Psoas muscle (tissue), 7 donors: ENCODE measurements at regions not wholly inside any gene's neighbourhood (a gene's known extent, or its start where the extent isn't known, plus 50 kb on each side); places are given as distances from the start of the nearest gene placed in this dataset.
"Not testable (repeated sequence)": the region's sequence is repeated elsewhere in the genome, so short reads cannot be mapped to it uniquely, and the experiment has no call there.

Experiments used
- ATAC-seq, 4 donors: fragments of 200-7000 bp; cut with Tn5 transposase; one replicate each; pipeline ENCODE4 v1.9.1; 2020; ENCODE audit warnings: moderate library complexity in 3 of 4, mild to moderate bottlenecking in 2 of 4
- DNase-seq, 2 donors: peaks; one replicate each; pipeline ENCODE4 v3.0.0-alpha.2; 2020
- H3K27ac ChIP-seq: fragments of 200-600 bp; one replicate; pipeline ENCODE4 v1.8.0; 2022
- H3K27me3 ChIP-seq, 3 donors: fragments of 200-600 bp in 1 of 3; one replicate each; pipeline versions ENCODE4 v1.6.1 to v1.8.0; 2013 to 2022; ENCODE audit warnings: low read length in 2 of 3, mild to moderate bottlenecking in 2 of 3, moderate library complexity in 1 of 3; ENCODE audit not compliant: insufficient read depth in 3 of 3
- H3K36me3 ChIP-seq, 2 donors: fragments of 200-600 bp in 1 of 2; one replicate each; pipeline versions ENCODE4 v1.6.1 to v1.8.0; 2013 to 2022; ENCODE audit warnings: low read depth in 1 of 2, mild to moderate bottlenecking in 1 of 2, moderate library complexity in 1 of 2; ENCODE audit not compliant: insufficient read depth in 1 of 2
- H3K4me1 ChIP-seq: fragments of 200-600 bp; one replicate; pipeline ENCODE4 v1.8.0; 2022
- H3K4me3 ChIP-seq: fragments of 200-600 bp; one replicate; pipeline ENCODE4 v1.8.0; 2022; ENCODE audit warnings: mild to moderate bottlenecking
- H3K9me3 ChIP-seq: fragments of 200-600 bp; one replicate; pipeline ENCODE4 v1.8.0; 2022
- WGBS, 3 donors: extraction: QIAGEN DNeasy Blood & Tissue Kit; methylation state at CpG; one replicate each; pipeline versions ENCODE4 v1.1.6 to v1.1.7; 2013; 5-methylcytosine and 5-hydroxymethylcytosine counted together
- intact Hi-C, 2 donors: fragments of 100-400 bp; cut with DNase I; formaldehyde crosslinking; loops; one replicate each; pipeline versions ENCODE4 v1.11.0 to v1.14.2; 2022
- TF ChIP-seq, protein P1 (sequence below): fragments of 200-600 bp; IDR thresholded peaks from one replicate; pipeline ENCODE4 v1.8.0; 2022; ENCODE audit warnings: antibody characterized with exemption
- donor health status: healthy with polysubstance abuse.
- donor health status: DM: no; HTN: no; CAD: no; lungs with moderate emphysema.
- donor health status: Bipolar disorder and iron deficiency.
- donor health status: healthy.
- donor health status: DM: yes; HTN: yes; CAD: no.
- donor health status: DM: no; HTN: no; CAD: no.
- donor health status: DM: yes; HTN: yes; CAD: no.

GRCh38 chr16:64687123-64687522, 434.7 kb downstream of the CDH11 start:
- Histone ChIP-seq H3K9me3 (no peaks in the 10 kb centered on the region), H3K36me3 (no peaks in the 10 kb centered on the region), H3K4me3 (no peak overlapping the region), H3K27ac (no peak overlapping the region), H3K4me1 (no peaks in the 10 kb centered on the region), H3K27me3 (no peaks in the 10 kb centered on the region)
- ATAC-seq (no peak), DNase-seq (no peak)
- TF ChIP-seq, protein P1, sequence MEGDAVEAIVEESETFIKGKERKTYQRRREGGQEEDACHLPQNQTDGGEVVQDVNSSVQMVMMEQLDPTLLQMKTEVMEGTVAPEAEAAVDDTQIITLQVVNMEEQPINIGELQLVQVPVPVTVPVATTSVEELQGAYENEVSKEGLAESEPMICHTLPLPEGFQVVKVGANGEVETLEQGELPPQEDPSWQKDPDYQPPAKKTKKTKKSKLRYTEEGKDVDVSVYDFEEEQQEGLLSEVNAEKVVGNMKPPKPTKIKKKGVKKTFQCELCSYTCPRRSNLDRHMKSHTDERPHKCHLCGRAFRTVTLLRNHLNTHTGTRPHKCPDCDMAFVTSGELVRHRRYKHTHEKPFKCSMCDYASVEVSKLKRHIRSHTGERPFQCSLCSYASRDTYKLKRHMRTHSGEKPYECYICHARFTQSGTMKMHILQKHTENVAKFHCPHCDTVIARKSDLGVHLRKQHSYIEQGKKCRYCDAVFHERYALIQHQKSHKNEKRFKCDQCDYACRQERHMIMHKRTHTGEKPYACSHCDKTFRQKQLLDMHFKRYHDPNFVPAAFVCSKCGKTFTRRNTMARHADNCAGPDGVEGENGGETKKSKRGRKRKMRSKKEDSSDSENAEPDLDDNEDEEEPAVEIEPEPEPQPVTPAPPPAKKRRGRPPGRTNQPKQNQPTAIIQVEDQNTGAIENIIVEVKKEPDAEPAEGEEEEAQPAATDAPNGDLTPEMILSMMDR = no peak
- 63 to 72% (median 67%) methylated on average over 2 of the region's 2 CpGs for WGBS, 3 donors
- intact Hi-C loops = no loop called here

GRCh38 chr16:64679976-64680690, 441.7 kb downstream of the CDH11 start:
- no peaks in the 10 kb centered on the region for H3K27me3 ChIP-seq
- 63 to 72% (median 66%) methylated on average over 4 of the region's 4 CpGs for WGBS, 3 donors
- peaks cover 11% of the 10 kb centered on the region for H3K9me3 ChIP-seq
- TF ChIP-seq, protein P1 = no peak
- ATAC-seq (no peak), DNase-seq (no peak)
- H3K36me3 ChIP-seq = no peaks in the 10 kb centered on the region
- no peak overlapping the region for H3K27ac ChIP-seq
- intact Hi-C loops = no loop called here
- no peaks in the 10 kb centered on the region for H3K4me1 ChIP-seq
- no peak overlapping the region for H3K4me3 ChIP-seq

GRCh38 chr16:64669573-64669972, 452.3 kb downstream of the CDH11 start:
- WGBS, 3 donors = 91 to 92% (median 92%) methylated on average over 8 of the region's 8 CpGs
- no peak overlapping the region for H3K4me3 ChIP-seq
- no peak for ATAC-seq

DNA sequence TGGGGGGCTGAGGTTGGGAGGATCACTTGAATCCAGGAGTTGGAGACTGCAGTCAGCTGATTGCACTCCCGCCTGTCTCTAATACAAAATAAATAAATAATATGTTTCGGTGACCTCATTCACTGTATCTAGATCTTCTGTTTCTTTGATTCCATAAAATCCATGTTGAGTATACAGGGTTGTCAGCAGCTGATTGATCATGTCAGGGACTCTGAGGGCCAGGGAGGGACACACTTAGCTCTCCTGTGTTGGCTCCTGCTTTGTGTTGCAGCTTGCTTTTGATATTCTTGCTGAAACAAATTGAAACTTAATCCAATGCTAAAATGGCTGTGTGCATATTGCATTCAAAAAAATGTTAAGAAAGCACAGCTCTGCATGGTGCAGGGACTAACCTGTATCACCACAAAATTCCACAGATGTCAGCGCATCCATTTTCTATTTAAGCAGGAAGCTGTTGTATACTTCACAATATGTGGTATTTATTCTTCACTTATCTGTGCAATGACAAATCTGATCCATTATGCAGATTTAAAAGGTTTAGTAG, 454.5 kb downstream of the CDH11 start:
- DNase-seq = no peak
- WGBS, 3 donors = 93 to 94% (median 93%) methylated on average over 3 of the region's 3 CpGs
- H3K4me1 ChIP-seq = no peaks in the 10 kb centered on the region
- TF ChIP-seq, protein P1 = no peak
- no peaks in the 10 kb centered on the region for H3K36me3 ChIP-seq
- intact Hi-C loops = no loop called here
- no peaks in the 10 kb centered on the region for H3K9me3 ChIP-seq
- H3K27me3 ChIP-seq = no peaks in the 10 kb centered on the region
- no peak for ATAC-seq
- no peak overlapping the region for H3K4me3 ChIP-seq
- H3K27ac ChIP-seq = no peak overlapping the region

More at GRCh38 chr16:64669573-64669972, 452.3 kb downstream of the CDH11 start:
- Histone ChIP-seq H3K27ac (no peak overlapping the region), H3K36me3 (no peaks in the 10 kb centered on the region), H3K9me3 (no peaks in the 10 kb centered on the region), H3K4me1 (no peaks in the 10 kb centered on the region), H3K27me3 (no peaks in the 10 kb centered on the region)
- TF ChIP-seq, protein P1 = no peak
- no peak for DNase-seq
- intact Hi-C loops = no loop called here

DNA sequence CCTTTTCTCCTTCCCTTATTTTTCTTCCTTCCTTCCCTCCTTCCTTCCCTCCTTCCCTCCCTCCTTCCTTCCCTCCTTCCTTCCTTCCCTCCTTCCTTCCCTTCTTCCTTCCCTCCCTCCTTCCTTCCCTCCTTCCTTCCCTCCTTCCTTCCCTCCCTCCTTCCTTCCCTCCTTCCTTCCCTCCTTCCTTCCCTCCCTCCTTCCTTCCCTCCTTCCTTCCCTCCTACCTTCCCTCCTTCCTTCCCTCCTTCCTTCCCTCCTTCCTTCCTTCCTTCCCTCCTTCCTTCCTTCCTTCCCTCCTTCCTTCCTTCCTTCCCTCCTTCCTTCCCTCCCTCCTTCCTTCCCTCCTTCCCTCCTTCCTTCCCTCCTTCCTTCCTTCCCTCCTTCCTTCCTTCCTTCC, 459.6 kb downstream of the CDH11 start:
- ATAC-seq, intact Hi-C loops, H3K4me3 ChIP-seq, DNase-seq, H3K27ac ChIP-seq, H3K36me3 ChIP-seq, H3K27me3 ChIP-seq, H3K4me1 ChIP-seq, H3K9me3 ChIP-seq: not testable (repeated sequence)
